Mesothelial cell of epicardium (in vitro differentiated cells): ENCODE measurements at regions not wholly inside any gene's neighbourhood (a gene's known extent, or its start where the extent isn't known, plus 50 kb on each side); places are given as distances from the start of the nearest gene placed in this dataset.

Source experiments
- DNase-seq, 2 experiments: peaks; one replicate each; pipeline ENCODE4 v3.0.0; 2021; ENCODE audit warnings: low spot score in 2 of 2; ENCODE audit not compliant: unreplicated experiment in 2 of 2
- H3K27ac Mint-ChIP-seq: 2 replicates; pipeline ENCODE4 v1.8.0; 2021; ENCODE audit warnings: mixed read lengths
- H3K27me3 Mint-ChIP-seq: 2 replicates; pipeline ENCODE4 v1.8.0; 2021; ENCODE audit warnings: low read depth, mixed read lengths
- H3K36me3 Mint-ChIP-seq: 2 replicates; pipeline ENCODE4 v1.8.0; 2021; ENCODE audit warnings: mixed read lengths
- H3K4me1 Mint-ChIP-seq: 2 replicates; pipeline ENCODE4 v1.8.0; 2021; ENCODE audit warnings: mixed read lengths
- H3K4me3 Mint-ChIP-seq: 2 replicates; pipeline ENCODE4 v1.8.0; 2021; ENCODE audit warnings: mild to moderate bottlenecking, moderate library complexity, mixed read lengths
- H3K9me3 Mint-ChIP-seq: 2 replicates; pipeline ENCODE4 v1.8.0; 2021; ENCODE audit warnings: mixed read lengths
- TF ChIP-seq, protein P1 (sequence below): fragments of 200-600 bp; sonication (generic); IDR thresholded peaks from one replicate; pipeline ENCODE4 v1.5.0; 2021; ENCODE audit warnings: antibody characterized with exemption; ENCODE audit not compliant: unreplicated experiment

DNA sequence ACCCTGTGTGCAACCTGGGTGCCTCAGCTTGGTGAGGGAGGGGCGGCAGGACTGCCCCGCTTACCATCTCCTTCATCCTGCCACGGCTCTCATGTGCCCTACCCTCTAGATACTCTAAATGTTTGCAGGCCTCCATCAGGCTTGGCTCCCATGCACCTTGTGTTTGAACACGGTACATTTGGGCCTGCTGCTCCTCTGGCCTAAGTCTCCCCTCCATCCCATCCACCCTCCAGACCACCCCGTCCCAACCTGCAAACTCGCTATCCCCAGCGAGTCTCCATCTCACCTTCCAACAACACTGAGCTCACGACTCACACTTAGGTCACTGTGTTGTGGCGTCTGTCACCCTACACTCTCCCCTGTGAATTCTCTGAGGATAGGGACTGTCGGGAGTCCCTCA, 274.2 kb downstream of the TEX29 start:
- DNase-seq, result no peak
- no peak overlapping the region for H3K27ac Mint-ChIP-seq
- peaks cover 13% of the 10 kb centered on the region for H3K9me3 Mint-ChIP-seq
- TF ChIP-seq, protein P1, sequence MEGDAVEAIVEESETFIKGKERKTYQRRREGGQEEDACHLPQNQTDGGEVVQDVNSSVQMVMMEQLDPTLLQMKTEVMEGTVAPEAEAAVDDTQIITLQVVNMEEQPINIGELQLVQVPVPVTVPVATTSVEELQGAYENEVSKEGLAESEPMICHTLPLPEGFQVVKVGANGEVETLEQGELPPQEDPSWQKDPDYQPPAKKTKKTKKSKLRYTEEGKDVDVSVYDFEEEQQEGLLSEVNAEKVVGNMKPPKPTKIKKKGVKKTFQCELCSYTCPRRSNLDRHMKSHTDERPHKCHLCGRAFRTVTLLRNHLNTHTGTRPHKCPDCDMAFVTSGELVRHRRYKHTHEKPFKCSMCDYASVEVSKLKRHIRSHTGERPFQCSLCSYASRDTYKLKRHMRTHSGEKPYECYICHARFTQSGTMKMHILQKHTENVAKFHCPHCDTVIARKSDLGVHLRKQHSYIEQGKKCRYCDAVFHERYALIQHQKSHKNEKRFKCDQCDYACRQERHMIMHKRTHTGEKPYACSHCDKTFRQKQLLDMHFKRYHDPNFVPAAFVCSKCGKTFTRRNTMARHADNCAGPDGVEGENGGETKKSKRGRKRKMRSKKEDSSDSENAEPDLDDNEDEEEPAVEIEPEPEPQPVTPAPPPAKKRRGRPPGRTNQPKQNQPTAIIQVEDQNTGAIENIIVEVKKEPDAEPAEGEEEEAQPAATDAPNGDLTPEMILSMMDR, result no peak
- H3K4me1 Mint-ChIP-seq, result no peaks in the 10 kb centered on the region
- H3K27me3 Mint-ChIP-seq, result peaks cover 37% of the 10 kb centered on the region
- H3K4me3 Mint-ChIP-seq, result no peak overlapping the region
- H3K36me3 Mint-ChIP-seq, result no peaks in the 10 kb centered on the region

DNA sequence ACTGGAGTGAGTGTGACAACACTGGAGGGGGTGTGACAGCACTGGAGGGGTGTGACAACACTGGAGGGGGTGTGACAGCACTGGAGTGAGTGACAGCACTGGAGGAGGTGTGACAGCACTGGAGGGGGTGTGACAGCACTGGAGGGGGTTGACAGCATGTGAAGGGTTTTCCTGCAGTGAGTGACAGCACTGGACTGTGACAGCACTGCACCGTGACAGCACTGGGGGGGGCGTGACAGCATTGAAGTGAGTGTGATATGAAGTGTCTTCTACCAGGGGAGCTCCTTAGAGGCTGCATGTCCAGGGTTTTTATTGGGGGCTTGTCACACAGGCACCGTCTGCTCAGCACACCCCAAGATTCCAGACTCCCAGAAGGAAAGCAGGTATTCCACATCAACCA, 274.8 kb downstream of the TEX29 start:
- H3K36me3 Mint-ChIP-seq, result no peaks in the 10 kb centered on the region

DNA sequence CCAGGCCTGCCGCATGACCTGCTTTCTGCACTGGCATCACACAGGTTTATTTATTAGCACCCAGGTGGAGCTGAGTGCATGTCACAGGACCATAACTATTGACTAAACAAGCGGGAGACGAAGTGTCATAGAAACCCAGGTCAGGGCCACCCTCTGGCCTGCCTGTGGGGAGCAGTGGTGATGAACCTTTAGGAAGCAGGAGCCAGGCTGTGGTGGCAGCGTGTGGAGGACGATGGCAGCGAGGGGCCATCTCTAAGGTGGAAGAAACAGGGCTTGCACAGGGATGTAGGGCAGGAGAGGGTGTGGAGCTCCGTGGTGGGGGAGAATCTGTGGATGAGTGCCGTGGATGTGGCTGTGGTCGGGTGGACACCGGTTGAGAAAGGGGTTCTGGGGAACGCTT, 275.3 kb downstream of the TEX29 start:
- Mint-ChIP-seq H3K36me3 (no peaks in the 10 kb centered on the region), H3K27me3 (peaks cover 45% of the 10 kb centered on the region), H3K4me3 (no peak overlapping the region), H3K9me3 (peaks cover 4% of the 10 kb centered on the region), H3K4me1 (no peaks in the 10 kb centered on the region), H3K27ac (no peak overlapping the region)
- TF ChIP-seq, protein P1, result no peak
- DNase-seq, result no peak

More for the DNA sequence above, 274.8 kb downstream of the TEX29 start:
- Mint-ChIP-seq H3K4me3 (no peak overlapping the region), H3K27me3 (peaks cover 40% of the 10 kb centered on the region), H3K4me1 (no peaks in the 10 kb centered on the region), H3K9me3 (peaks cover 6% of the 10 kb centered on the region), H3K27ac (no peak overlapping the region)
- DNase-seq, result no peak
- TF ChIP-seq, protein P1, result no peak

DNA sequence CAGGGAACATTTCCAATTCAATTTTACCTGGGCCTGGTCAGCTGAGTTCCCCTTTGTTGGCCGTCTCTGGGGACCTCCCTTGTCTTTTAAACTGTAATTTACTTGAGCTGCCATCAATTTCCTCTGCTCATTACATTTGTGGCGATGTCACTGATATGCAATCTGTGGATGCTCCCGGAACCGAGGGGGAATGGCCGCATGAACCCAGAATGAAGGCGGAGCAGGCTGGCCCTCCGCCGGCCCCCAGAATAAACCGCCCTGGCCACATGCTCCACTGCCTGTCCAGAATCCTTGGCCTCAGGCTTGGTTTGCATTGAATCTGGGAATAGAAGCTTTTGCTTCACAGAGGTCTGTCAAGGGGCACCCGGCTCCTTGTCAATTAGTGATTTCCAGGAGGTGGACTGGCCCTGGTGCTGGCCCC, 276.8 kb downstream of the TEX29 start:
- DNase-seq, result no peak
- TF ChIP-seq, protein P1, result no peak
- no peak overlapping the region for H3K4me3 Mint-ChIP-seq
- no peak overlapping the region for H3K27ac Mint-ChIP-seq
- no peaks in the 10 kb centered on the region for H3K36me3 Mint-ChIP-seq
- no peaks in the 10 kb centered on the region for H3K9me3 Mint-ChIP-seq
- H3K27me3 Mint-ChIP-seq, result peaks cover 49% of the 10 kb centered on the region
- H3K4me1 Mint-ChIP-seq, result no peaks in the 10 kb centered on the region

DNA sequence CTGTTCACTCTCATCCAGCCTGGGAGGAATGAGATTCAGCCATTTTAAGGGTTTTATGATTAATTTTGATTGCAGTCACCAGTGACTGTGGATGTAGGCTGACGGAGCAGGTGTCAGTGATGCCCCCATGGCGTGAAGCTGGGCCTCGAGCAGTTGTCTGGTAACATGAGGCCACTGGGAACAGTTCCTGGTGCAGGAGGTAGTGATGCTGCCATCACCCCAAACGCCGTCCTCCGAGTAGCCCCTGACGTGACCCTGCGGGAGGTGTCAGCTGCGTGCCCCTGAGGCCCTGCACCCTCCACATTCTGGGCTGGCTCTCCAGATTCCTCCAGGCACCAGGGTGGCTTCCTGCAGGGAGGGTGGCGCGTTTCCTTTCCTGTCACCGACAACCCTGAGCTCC, 277.2 kb downstream of the TEX29 start:
- H3K36me3 Mint-ChIP-seq, result no peaks in the 10 kb centered on the region
- H3K9me3 Mint-ChIP-seq, result no peaks in the 10 kb centered on the region
- H3K27ac Mint-ChIP-seq, result no peak overlapping the region
- DNase-seq, result no peak
- H3K4me3 Mint-ChIP-seq, result no peak overlapping the region
- H3K4me1 Mint-ChIP-seq, result no peaks in the 10 kb centered on the region
- H3K27me3 Mint-ChIP-seq, result peaks cover 53% of the 10 kb centered on the region
- TF ChIP-seq, protein P1, result no peak

DNA sequence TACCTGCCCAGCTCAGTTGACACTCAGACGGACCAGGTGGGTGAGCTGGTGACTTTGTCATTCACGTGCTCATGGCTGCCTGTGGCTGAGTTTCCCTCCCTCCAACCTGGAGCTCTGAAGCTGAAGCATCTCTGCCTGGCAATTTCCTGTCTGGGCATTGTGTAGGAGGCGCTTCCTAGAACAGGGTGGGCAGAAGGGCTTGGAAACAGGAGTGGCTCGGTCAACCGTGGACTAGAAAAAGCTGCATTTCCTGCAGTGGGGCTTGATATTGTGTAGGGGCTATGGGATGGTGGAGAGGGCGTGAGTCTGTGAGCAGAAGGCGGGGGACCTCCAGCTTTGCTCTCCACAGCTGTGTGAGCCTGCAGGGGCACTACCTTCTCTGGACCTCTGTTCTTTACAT, 278.3 kb downstream of the TEX29 start:
- Mint-ChIP-seq H3K27me3 (peaks cover 63% of the 10 kb centered on the region), H3K27ac (no peak overlapping the region), H3K36me3 (no peaks in the 10 kb centered on the region), H3K9me3 (no peaks in the 10 kb centered on the region), H3K4me1 (no peaks in the 10 kb centered on the region), H3K4me3 (no peak overlapping the region)
- TF ChIP-seq, protein P1, result no peak
- DNase-seq, result no peak
